Transverse colon (tissue), 4 donors: ENCODE measurements at regions not wholly inside any gene's neighbourhood (a gene's known extent, or its start where the extent isn't known, plus 50 kb on each side); places are given as distances from the start of the nearest gene placed in this dataset.
A peak's percentile ranks its signal among the peaks of the same experiment; 100 is the strongest.

ENCODE experiments used
- CTCF ChIP-seq, 5 experiments: fragments of 200-600 bp in 3 of 5; fragments of 450-650 bp in 2 of 5; sonication (generic) in 3 of 5; IDR thresholded peaks; 1 replicate in 2 of 5; 2 replicates in 3 of 5; pipeline ENCODE4 v1.5.1; 2016 to 2017; ENCODE audit warnings: antibody characterized with exemption in 5 of 5, inconsistent platforms in 3 of 5, mild to moderate bottlenecking in 2 of 5, moderate library complexity in 1 of 5
- POLR2A ChIP-seq: fragments of 450-650 bp; IDR thresholded peaks from one replicate; pipeline ENCODE4 v1.6.1; 2016; ENCODE audit warnings: antibody characterized with exemption, mild to moderate bottlenecking, moderate library complexity
- POLR2AphosphoS5 ChIP-seq, 3 donors: sonication (generic); formaldehyde crosslinking; IDR thresholded peaks; one replicate each; pipeline ENCODE4 v1.6.1; 2016; ENCODE audit warnings: antibody characterized with exemption in 3 of 3

- TF ChIP-seq POLR2AphosphoS5 (IDR thresholded peaks at IDR 0.05) (no peak), CTCF (IDR thresholded peaks at IDR 0.05) (peak; percentile 24 to 56 (median 37)), POLR2A (no peak)
Observed at GRCh38 chr1:72623299-72623708, 341.0 kb upstream of the NEGR1 start.
